Esophagus squamous epithelium (tissue), 5 donors: ENCODE measurements at regions not wholly inside any gene's neighbourhood (a gene's known extent, or its start where the extent isn't known, plus 50 kb on each side); places are given as distances from the start of the nearest gene placed in this dataset.
"Not testable (repeated sequence)": the region's sequence is repeated elsewhere in the genome, so short reads cannot be mapped to it uniquely, and the experiment has no call there.

Experiments used
- DNase-seq: peaks from one replicate; lab custom pipeline; 2025; lab: John Stamatoyannopoulos, UW
- H3K27ac ChIP-seq, 4 donors: fragments of 200-600 bp; sonication (generic); one replicate each; pipeline ENCODE4 v1.5.1; 2016 to 2019; ENCODE audit warnings: mild to moderate bottlenecking in 1 of 4
- H3K27me3 ChIP-seq, 4 donors: fragments of 200-600 bp; sonication (generic); 1 replicate in 3 of 4; 2 replicates in 1 of 4; pipeline versions ENCODE4 v1.5.1 to v1.6.0; 2017 to 2021; ENCODE audit warnings: antibody characterized with exemption in 1 of 4
- H3K36me3 ChIP-seq, 3 donors: fragments of 200-600 bp; sonication (generic); one replicate each; pipeline ENCODE4 v1.5.1; 2016 to 2019
- H3K4me1 ChIP-seq, 3 donors: fragments of 200-600 bp; sonication (generic); one replicate each; pipeline ENCODE4 v1.5.1; 2017 to 2019
- H3K4me3 ChIP-seq, 4 donors: fragments of 200-600 bp; sonication (generic); 1 replicate in 3 of 4; 2 replicates in 1 of 4; pipeline ENCODE4 v1.5.1; 2016 to 2019; ENCODE audit warnings: mild to moderate bottlenecking in 2 of 4, moderate library complexity in 1 of 4
- H3K9me3 ChIP-seq, 3 donors: fragments of 200-600 bp; sonication (generic); one replicate each; pipeline ENCODE4 v1.5.1; 2016 to 2019
- CTCF ChIP-seq, 6 experiments: fragments of 450-650 bp in 4 of 6; fragments of 200-600 bp in 2 of 6; sonication (generic) in 2 of 6; IDR thresholded peaks; one replicate each; pipeline ENCODE4 v1.5.1; 2016 to 2019; ENCODE audit warnings: antibody characterized with exemption in 6 of 6, mild to moderate bottlenecking in 4 of 6, moderate library complexity in 4 of 6
- POLR2A ChIP-seq, 4 donors: fragments of 450-650 bp; IDR thresholded peaks; one replicate each; pipeline ENCODE4 v1.6.1; 2017; ENCODE audit warnings: antibody characterized with exemption in 4 of 4, mild to moderate bottlenecking in 4 of 4, moderate library complexity in 3 of 4
- WGBS, 2 donors: methylation state at CpG; one replicate each; pipeline ENCODE4 v1.1.5; 2018; 5-methylcytosine and 5-hydroxymethylcytosine counted together
- intact Hi-C: fragments of 100-400 bp; cut with DNase I; formaldehyde crosslinking; loops from one replicate; pipeline ENCODE4 v1.15.0; 2022
- donor health status: DM: yes; HTN: yes; CAD: no.

GRCh38 chr7:81439591-81439990 lies 330.3 kb downstream of the HGF start:
- no peaks in the 10 kb centered on the region for H3K27me3 ChIP-seq
- H3K4me3 ChIP-seq = no peak overlapping the region
- DNase-seq = no peak
- TF ChIP-seq POLR2A (IDR thresholded peaks at IDR 0.05) = no peak
- TF ChIP-seq CTCF (IDR thresholded peaks at IDR 0.05) = no peak
- H3K27ac ChIP-seq = no peak overlapping the region
- intact Hi-C loops = no loop called here
- no peaks in the 10 kb centered on the region for H3K4me1 ChIP-seq
- no peaks in the 10 kb centered on the region for H3K36me3 ChIP-seq
- H3K9me3 ChIP-seq = no peaks in the 10 kb centered on the region
- 24 to 29% methylated on average over 1 of the region's 1 CpG for WGBS, 2 donors

GRCh38 chr7:81437160-81437559 lies 332.7 kb downstream of the HGF start:
- intact Hi-C loops, H3K4me3 ChIP-seq, H3K36me3 ChIP-seq, DNase-seq, H3K27ac ChIP-seq, H3K27me3 ChIP-seq, H3K4me1 ChIP-seq, H3K9me3 ChIP-seq: not testable (repeated sequence)
- WGBS, 2 donors = 100% methylated on average over 1 of the region's 29 CpGs; no CpG with 5 or more reads in 1 of the 2 donors

- Histone ChIP-seq H3K36me3 (no peaks in the 10 kb centered on the region), H3K4me3 (no peak overlapping the region), H3K27ac (no peak overlapping the region), H3K4me1 (no peaks in the 10 kb centered on the region), H3K27me3 (no peaks in the 10 kb centered on the region), H3K9me3 (no peaks in the 10 kb centered on the region)
- TF ChIP-seq POLR2A (IDR thresholded peaks at IDR 0.05) (no peak), CTCF (IDR thresholded peaks at IDR 0.05) (no peak)
- DNase-seq = no peak
- 60 to 72% methylated on average over 3 of the region's 3 CpGs for WGBS, 2 donors
- intact Hi-C loops = no loop called here
Observed at GRCh38 chr7:81433692-81434331, 336.0 kb downstream of the HGF start.

- TF ChIP-seq CTCF (IDR thresholded peaks at IDR 0.05) (no peak), POLR2A (IDR thresholded peaks at IDR 0.05) (no peak)
- WGBS, 2 donors = 59 to 70% methylated on average over 1 of the region's 1 CpG
- H3K36me3 ChIP-seq = no peaks in the 10 kb centered on the region
- no peak overlapping the region for H3K4me3 ChIP-seq
- H3K27me3 ChIP-seq = no peaks in the 10 kb centered on the region
- H3K4me1 ChIP-seq = no peaks in the 10 kb centered on the region
- no peaks in the 10 kb centered on the region for H3K9me3 ChIP-seq
- no peak for DNase-seq
- no peak overlapping the region for H3K27ac ChIP-seq
- intact Hi-C loops = no loop called here
Observed at GRCh38 chr7:81433206-81433605, 336.6 kb downstream of the HGF start.

GRCh38 chr7:81430761-81431160 lies 339.1 kb downstream of the HGF start:
- Histone ChIP-seq H3K27me3 (no peaks in the 10 kb centered on the region), H3K9me3 (no peaks in the 10 kb centered on the region), H3K4me1 (no peaks in the 10 kb centered on the region), H3K27ac (no peak overlapping the region), H3K4me3 (no peak overlapping the region), H3K36me3 (no peaks in the 10 kb centered on the region)
- DNase-seq = no peak
- 60 to 75% methylated on average over 1 of the region's 1 CpG for WGBS, 2 donors
- no peak for TF ChIP-seq POLR2A (IDR thresholded peaks at IDR 0.05)
- TF ChIP-seq CTCF (IDR thresholded peaks at IDR 0.05) = no peak
- intact Hi-C loops = no loop called here

GRCh38 chr7:81430150-81430549 lies 339.7 kb downstream of the HGF start:
- WGBS, 2 donors = 79 to 88% methylated on average over 6 of the region's 6 CpGs
- intact Hi-C loops = no loop called here
- Histone ChIP-seq H3K4me3 (no peak overlapping the region), H3K36me3 (no peaks in the 10 kb centered on the region), H3K27ac (no peak overlapping the region), H3K27me3 (no peaks in the 10 kb centered on the region), H3K4me1 (no peaks in the 10 kb centered on the region), H3K9me3 (no peaks in the 10 kb centered on the region)
- no peak for DNase-seq
- no peak for TF ChIP-seq POLR2A (IDR thresholded peaks at IDR 0.05)
- TF ChIP-seq CTCF (IDR thresholded peaks at IDR 0.05) = no peak
